ENCODE measurements at regions not wholly inside any gene's neighbourhood (a gene's known extent, or its start where the extent isn't known, plus 50 kb on each side); places are given as distances from the start of the nearest gene placed in this dataset.

DNA sequence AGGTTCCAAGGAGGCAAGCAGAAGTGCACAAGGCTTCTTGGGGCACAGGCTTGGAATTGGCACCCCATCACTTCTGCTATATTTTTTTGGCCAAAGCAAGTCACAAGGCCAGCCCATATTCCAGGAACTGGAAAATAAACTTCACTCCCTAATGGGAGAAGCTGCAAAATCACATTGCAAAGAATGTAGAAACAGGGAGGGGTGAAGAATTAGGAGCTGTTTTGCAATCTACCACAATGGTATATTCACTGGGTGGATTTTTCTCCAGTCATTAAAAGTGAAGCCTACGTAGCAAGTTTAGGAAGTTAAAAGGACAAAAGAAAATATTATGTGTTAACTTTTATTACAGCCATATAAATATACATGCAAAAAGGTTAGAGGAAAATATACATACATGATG, 464.8 kb downstream of the COG6 start:
- TF ChIP-seq POLR2AphosphoS5 (IDR thresholded peaks at IDR 0.05) (no peak), EP300 (IDR thresholded peaks at IDR 0.05) (no peak)
- TF ChIP-seq, protein P1, sequence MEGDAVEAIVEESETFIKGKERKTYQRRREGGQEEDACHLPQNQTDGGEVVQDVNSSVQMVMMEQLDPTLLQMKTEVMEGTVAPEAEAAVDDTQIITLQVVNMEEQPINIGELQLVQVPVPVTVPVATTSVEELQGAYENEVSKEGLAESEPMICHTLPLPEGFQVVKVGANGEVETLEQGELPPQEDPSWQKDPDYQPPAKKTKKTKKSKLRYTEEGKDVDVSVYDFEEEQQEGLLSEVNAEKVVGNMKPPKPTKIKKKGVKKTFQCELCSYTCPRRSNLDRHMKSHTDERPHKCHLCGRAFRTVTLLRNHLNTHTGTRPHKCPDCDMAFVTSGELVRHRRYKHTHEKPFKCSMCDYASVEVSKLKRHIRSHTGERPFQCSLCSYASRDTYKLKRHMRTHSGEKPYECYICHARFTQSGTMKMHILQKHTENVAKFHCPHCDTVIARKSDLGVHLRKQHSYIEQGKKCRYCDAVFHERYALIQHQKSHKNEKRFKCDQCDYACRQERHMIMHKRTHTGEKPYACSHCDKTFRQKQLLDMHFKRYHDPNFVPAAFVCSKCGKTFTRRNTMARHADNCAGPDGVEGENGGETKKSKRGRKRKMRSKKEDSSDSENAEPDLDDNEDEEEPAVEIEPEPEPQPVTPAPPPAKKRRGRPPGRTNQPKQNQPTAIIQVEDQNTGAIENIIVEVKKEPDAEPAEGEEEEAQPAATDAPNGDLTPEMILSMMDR (IDR thresholded peaks at IDR 0.05), result no peak
